ENCODE measurements at regions not wholly inside any gene's neighbourhood (a gene's known extent, or its start where the extent isn't known, plus 50 kb on each side); places are given as distances from the start of the nearest gene placed in this dataset.

DNA sequence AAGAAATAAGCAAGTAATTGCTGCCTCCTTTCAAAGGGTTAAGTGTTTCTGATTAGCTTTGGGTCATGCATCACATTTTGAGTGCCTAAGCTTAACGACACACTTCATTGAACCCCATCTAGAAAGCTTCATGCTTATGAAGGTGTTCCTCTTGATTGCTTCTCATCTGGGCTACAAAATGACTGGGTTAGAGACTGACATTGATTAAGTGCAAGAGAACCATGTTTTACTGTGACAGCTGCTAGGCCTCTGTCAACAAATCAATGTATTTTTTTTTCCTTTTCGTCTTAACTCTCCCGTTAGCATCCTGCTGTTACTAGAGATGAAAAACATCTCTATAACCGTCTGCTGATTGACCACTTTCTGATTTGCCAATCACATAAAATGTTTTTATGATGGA is 725.0 kb downstream of the TLE1 start:
- DNase-seq, result no peak

DNA sequence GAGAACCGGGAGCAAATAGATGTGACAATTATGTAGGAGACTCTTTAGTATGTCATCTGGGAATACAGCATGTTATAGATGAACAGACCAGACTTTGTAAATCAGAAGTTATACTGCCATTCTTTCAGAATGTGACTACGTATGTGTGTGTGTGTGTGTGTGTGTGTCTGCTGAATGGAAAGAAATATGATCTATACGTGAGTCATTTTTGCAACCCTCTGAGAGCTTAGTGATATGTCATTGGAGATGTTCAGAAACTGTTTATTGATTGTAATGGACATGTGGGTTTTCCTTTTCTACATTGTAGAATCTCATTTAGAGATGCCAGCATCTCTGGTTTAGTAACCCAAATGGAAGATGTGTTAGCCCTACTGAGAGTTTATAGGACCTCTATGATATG is 731.5 kb downstream of the TLE1 start:
- no peak for DNase-seq

DNA sequence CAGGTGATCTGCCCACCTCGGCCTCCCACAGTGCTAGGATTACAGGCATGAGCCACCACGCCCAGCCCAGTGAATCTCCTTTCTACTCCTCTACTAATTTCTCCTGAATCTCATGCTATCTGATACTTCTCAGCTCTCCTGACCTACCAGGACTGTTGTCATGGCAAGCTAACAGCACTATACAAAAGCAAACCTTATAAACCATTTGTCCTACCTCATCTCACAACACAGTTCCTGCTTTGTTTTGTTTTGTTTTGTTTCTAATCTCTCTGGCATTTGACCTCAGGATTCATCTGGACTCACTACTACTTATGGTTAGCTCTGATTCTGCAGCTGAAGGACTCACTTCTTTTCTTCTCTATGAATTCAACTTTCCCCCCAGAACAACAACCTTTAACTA is 734.8 kb downstream of the TLE1 start:
- no peak for DNase-seq

DNA sequence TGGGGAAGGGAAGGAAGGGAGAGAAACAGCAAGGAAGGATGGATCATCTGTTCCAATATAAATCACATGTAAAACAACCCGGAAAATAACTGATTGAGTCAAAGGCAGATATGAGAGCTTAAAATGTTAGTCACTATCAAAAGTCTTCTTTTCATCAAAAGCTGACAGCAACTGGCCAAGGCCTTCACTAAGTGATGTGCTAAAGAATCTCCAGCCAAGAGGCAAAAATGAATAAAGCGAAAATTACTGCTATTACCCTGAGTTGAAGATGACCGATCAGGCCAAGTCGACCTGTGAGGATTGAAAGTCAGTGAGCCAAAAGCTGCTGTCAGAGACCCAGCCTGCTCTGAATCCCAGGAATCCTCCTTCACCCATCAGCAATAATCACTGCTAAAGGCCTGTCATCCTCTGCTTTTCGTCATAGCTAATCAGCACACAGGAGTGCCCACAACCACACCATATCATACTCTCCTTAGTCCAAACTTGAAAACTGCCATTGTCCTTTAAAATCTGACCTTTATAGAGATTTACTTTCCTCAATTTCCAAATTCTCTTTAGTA is 736.9 kb downstream of the TLE1 start:
- DNase-seq, result no peak

- DNase-seq, result no peak
These were observed 737.7 kb downstream of the TLE1 start for GRCh38 chr9:80951675-80952074.

- no peak for DNase-seq
These were observed 740.5 kb downstream of the TLE1 start for GRCh38 chr9:80948876-80949275.

- DNase-seq, result no peak
These were observed 741.3 kb downstream of the TLE1 start for GRCh38 chr9:80948066-80948465.

DNA sequence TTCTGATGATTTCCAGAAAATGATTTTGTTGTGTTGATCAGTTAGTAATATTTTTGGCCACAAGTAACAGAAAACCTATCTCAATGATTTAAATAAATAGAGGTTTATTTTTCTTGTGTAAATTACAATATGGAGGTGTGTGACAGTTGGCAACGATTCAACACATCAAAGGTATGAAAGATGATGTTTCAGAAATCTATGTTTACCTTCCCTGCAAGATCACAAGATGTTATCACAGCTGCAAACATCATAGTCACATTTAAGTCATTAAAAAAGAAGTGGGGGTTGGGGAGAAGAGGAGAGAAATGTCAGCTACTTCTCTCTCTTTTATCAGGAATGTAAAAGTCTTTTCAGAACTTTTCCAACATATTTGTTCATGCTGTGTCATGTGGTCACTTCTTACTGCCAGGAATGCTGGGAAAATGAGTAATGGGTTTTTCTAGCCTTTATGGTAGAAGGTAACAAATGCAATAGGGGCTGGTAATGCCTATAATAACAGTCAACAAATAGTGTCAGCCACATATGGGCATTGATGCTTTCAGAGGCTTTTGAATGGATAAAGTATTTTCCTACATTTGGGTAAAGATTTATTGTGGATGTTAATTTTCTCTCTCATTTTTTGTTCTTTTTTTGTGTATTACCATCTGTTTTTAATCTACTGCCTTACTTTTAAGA is 742.7 kb downstream of the TLE1 start:
- DNase-seq, result no peak

GRCh38 chr9:80945436-80945835 is 743.9 kb downstream of the TLE1 start:
- DNase-seq, result no peak

DNA sequence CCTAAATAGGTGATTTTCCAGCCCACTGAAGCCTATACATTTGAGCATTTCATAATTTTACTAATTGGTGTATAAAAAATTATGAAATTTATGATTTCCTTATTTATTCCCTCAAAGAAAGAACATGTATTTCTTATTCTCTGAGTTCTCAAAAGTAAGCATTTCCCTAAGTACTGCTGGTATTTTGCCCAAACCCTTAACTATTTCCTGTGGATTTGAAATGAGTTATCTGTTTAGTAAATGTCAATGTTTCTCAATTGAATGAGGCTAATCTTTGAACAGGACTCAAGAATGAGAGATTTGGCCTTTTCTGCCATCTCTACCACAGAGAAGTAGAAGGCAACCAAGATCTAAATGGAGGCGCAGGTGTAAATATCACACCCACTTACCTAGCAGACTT is 751.7 kb downstream of the TLE1 start:
- no peak for DNase-seq

DNA sequence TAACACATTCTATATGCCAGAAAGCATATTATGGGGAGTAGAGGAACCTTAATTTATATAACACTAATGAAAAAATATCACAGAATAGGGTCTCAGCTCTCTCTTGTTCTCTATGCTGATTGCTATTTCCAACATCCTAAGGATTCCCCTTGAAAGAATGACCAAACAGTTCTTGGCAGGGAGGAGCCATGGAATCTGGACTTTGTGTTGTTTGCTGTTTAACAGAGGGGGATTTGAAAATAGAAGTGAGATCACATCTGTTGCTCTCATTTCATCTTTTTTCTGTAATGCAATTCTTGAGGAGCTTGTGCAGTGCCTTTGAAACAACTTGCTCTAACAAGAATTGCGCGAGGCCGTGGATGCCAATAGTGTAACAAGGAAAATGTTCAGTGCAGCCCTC is 755.3 kb downstream of the TLE1 start:
- no peak for DNase-seq

GRCh38 chr9:80932947-80933780 is 756.2 kb downstream of the TLE1 start:
- DNase-seq, result no peak

DNA sequence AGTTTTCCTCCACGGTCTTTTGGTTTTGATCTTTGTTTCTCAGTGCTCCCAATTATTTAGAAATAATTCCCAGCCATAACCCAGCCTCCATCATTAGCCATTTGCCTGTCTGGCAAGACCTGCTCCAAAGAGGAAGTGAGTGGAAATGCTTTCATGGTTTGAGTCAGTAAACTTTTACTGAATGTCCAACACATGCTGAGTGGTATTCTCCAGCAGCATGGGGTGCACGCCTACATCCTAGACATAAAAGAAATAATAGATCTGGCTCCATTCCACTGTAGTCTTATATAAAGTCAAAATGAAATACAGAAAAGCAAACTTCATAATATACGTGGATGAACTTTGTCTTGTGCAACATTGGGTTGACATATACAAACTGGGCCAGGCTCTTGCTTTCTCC is 757.2 kb downstream of the TLE1 start:
- DNase-seq, result no peak

DNA sequence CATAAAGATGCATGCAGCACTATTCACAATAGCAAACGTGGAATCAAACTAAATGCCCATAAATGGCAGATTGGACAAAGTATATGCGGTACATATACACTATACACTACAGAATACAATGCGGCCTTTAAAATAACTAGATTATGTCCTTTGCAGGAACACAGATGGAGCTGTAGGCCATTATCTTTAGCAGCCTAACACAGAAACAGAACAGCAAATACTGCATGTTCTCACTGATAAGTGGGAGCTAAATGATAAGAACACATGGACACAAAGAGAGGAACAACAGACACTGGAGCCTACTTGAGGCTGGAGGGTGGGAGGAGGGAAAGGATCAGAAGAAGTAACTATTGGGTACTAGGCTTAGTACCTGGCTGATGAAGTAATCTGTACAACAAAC is 758.2 kb downstream of the TLE1 start:
- no peak for DNase-seq

- no peak for DNase-seq
These were observed 760.6 kb downstream of the TLE1 start for GRCh38 chr9:80928697-80929096.

DNA sequence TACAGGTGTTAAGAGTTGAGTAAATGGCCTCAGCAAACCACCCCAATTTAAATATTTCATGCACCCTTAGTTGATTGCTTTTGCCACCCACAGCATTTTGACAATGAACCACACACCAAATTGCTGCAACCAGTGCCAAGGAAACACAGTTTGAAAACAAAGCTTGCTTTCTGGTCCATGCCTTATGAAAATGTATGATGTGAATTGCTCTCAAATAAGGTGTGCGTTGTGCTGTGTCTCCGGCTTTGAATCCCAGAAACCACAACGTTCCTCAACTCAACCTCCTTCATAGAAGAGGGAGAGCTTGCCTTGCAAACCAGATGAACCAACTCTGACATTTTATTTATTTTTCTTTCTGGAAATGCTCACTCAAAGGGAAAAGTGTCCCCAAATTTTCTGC is 762.7 kb downstream of the TLE1 start:
- no peak for DNase-seq

DNA sequence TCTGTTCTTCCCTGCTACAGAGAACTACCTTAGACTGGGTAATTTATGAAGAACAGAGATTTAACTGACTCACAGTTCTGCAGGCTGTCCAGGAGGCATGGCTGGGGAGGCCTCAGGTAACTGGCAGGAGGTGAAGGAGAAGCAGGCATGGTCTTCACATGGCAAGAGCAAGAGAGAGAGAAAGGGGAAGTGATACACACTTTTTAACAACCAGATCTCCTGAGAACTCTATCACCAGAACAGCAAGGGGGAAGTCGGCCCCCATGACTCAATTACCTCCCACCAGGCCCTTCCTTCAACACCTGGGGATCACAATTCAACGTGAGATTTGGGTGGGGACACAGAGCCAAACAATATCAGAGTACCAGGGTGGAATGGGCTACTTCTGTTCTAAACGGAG is 766.8 kb downstream of the TLE1 start:
- DNase-seq, result no peak

GRCh38 chr9:80906728-80907127 is 782.6 kb downstream of the TLE1 start:
- no peak for DNase-seq

GRCh38 chr9:80899208-80899607 is 790.1 kb downstream of the TLE1 start:
- DNase-seq, result no peak

DNA sequence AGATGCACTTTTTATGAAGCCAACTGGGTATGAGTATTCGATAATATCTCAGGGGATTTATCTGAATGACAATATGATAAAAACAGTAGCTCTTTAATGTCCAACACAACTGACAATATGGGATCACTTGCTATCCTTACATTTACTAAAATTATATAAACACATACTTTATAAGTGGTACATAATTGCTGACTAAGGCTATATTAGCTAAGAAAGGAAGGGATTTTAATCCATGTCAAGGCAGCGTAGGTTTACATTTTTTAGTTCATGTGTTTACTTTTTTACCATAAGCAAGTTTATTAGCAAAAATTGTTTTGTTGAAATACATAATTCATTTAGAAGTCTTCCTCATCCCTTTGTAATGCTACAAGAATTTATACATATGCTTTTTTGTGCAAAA is 796.2 kb downstream of the TLE1 start:
- no peak for DNase-seq

DNA sequence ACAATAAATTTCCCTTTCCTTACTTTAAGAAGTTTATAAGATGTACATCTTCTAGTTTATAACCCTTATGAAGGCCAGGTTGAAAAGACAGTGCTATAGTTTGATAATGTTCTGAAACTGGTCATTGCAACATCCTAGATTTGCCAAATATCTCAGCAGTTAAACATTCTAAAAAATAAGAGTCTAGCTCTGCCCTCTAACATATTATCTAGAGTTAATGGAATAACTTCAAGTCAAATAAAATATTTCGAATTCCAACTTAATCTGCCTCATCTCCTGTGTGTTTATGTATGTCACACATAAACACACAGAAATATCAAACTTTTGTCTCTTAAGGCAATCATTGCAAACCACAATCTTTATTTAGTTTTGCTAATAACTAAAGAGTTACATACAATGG is 796.6 kb downstream of the TLE1 start:
- no peak for DNase-seq

- DNase-seq, result no peak
These were observed 799.2 kb downstream of the TLE1 start for GRCh38 chr9:80890124-80890523.

DNA sequence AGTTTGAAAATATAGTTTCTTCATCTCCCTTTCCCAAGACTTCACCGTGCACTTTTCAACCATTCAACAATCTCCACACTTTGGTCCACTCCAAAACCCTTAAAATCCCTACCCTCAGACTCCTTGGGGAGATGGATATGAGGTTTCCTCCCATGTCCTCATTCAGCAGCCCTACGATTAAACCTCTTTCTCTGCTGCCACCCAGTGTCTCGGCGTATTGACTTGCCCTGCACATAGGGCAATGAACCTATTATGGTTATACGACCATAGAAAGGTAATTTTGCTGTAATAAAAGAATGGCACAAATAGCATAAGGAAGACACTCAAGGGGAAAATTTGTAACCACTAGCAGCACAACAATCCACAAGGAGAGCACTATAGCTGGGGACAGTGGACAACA is 803.5 kb downstream of the TLE1 start:
- DNase-seq, result no peak

GRCh38 chr9:80883826-80884579 is 805.3 kb downstream of the TLE1 start:
- no peak for DNase-seq

Data from activated CD4-positive, alpha-beta T cell treated with anti-CD3 and anti-CD28 coated beads, Interleukin-2, amount 50 U/mL, for 4 hours (primary cell).